ENCODE measurements at regions not wholly inside any gene's neighbourhood (a gene's known extent, or its start where the extent isn't known, plus 50 kb on each side); places are given as distances from the start of the nearest gene placed in this dataset.

DNA sequence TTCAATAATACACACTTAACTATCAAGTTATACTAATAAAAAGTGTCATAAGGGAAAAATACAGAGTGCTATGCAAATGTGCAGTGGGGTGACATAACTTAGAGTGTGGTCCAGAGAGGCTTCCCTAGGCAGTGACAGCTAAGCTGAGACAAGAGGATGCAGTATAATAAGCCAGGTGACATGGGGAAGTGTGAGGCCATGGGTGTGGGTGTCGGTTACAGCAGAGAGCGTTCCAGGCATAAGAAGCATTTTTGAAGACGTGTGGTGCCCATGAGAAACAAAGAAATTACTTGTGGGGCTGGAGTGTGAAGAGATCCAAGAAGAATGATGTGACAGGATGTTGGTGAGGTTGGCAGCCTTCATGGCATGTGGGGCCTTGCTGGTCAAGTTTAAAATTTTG is 78.1 kb upstream of the PICALM start:
- TF ChIP-seq EZH2 (IDR thresholded peaks at IDR 0.05; ENCODE audit: borderline replicate concordance, low read length) = no peak
- TF ChIP-seq, protein P1, sequence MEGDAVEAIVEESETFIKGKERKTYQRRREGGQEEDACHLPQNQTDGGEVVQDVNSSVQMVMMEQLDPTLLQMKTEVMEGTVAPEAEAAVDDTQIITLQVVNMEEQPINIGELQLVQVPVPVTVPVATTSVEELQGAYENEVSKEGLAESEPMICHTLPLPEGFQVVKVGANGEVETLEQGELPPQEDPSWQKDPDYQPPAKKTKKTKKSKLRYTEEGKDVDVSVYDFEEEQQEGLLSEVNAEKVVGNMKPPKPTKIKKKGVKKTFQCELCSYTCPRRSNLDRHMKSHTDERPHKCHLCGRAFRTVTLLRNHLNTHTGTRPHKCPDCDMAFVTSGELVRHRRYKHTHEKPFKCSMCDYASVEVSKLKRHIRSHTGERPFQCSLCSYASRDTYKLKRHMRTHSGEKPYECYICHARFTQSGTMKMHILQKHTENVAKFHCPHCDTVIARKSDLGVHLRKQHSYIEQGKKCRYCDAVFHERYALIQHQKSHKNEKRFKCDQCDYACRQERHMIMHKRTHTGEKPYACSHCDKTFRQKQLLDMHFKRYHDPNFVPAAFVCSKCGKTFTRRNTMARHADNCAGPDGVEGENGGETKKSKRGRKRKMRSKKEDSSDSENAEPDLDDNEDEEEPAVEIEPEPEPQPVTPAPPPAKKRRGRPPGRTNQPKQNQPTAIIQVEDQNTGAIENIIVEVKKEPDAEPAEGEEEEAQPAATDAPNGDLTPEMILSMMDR (conservative IDR thresholded peaks at IDR 0.05 in 1 of 2, IDR thresholded peaks at IDR 0.05 in 1 of 2; ENCODE audit: extremely low read depth in 1 of 2, insufficient read depth in 1 of 2, low read depth in 1 of 2, low read length in 2 of 2) = no peak

All from mammary epithelial cell (primary cell).